Thyroid gland (tissue), 4 donors: ENCODE measurements at regions not wholly inside any gene's neighbourhood (a gene's known extent, or its start where the extent isn't known, plus 50 kb on each side); places are given as distances from the start of the nearest gene placed in this dataset.

ENCODE experiments used
- CTCF ChIP-seq, 6 experiments: fragments of 200-600 bp in 3 of 6; fragments of 450-650 bp in 3 of 6; sonication (generic) in 3 of 6; IDR thresholded peaks; one replicate each; pipeline ENCODE4 v1.5.1; 2016 to 2019; ENCODE audit warnings: antibody characterized with exemption in 6 of 6, mild to moderate bottlenecking in 2 of 6, inconsistent platforms in 1 of 6, moderate library complexity in 1 of 6
- POLR2A ChIP-seq, 2 donors: fragments of 450-650 bp; IDR thresholded peaks; one replicate each; pipeline ENCODE4 v1.6.1; 2017; ENCODE audit warnings: antibody characterized with exemption in 2 of 2, mild to moderate bottlenecking in 2 of 2, moderate library complexity in 1 of 2

GRCh38 chr9:7545371-7546165 is 254.0 kb downstream of the DMAC1 start:
- TF ChIP-seq POLR2A (IDR thresholded peaks at IDR 0.05) (no peak), CTCF (IDR thresholded peaks at IDR 0.05) (no peak)
